ENCODE measurements at regions not wholly inside any gene's neighbourhood (a gene's known extent, or its start where the extent isn't known, plus 50 kb on each side); places are given as distances from the start of the nearest gene placed in this dataset.

GRCh38 chr13:112184261-112184660 is 117.3 kb downstream of the SOX1 start:
- no peak for TF ChIP-seq CTCF (conservative IDR thresholded peaks at IDR 0.05; ENCODE audit: low read depth in 2 of 2)
- no peak for TF ChIP-seq EZH2phosphoT487 (IDR thresholded peaks at IDR 0.05; ENCODE audit: unreplicated experiment)
- no peak for TF ChIP-seq POLR2AphosphoS5 (IDR thresholded peaks at IDR 0.05; ENCODE audit: low read depth)
- no peak for TF ChIP-seq REST (IDR thresholded peaks at IDR 0.05; ENCODE audit: unreplicated experiment)
- TF ChIP-seq EZH2 (IDR thresholded peaks at IDR 0.05; ENCODE audit: low read depth, unreplicated experiment) = no peak
- no peak for TF ChIP-seq CREB1 (CRISPR knock-in tag; IDR thresholded peaks at IDR 0.05; ENCODE audit: low read depth)
- TF ChIP-seq ETS1 (IDR thresholded peaks at IDR 0.05) = no peak
- no peak for TF ChIP-seq NANOG (IDR thresholded peaks at IDR 0.05; ENCODE audit: borderline replicate concordance)
- no peak for TF ChIP-seq JUNB (IDR thresholded peaks at IDR 0.05; ENCODE audit: unreplicated experiment)
- TF ChIP-seq ZNF114 (CRISPR knock-in tag; IDR thresholded peaks at IDR 0.05) = no peak
- no peak for TF ChIP-seq ZNF331 (CRISPR knock-in tag; IDR thresholded peaks at IDR 0.05; ENCODE audit: low read depth)

Measured in GM23338 (cell line).